IMR-90 (cell line): ENCODE measurements at regions not wholly inside any gene's neighbourhood (a gene's known extent, or its start where the extent isn't known, plus 50 kb on each side); places are given as distances from the start of the nearest gene placed in this dataset.

ENCODE experiments used
- ATAC-seq: fragments of 200-7000 bp; cut with Tn5 transposase; 2 replicates; pipeline ENCODE4 v1.9.1; 2020; ENCODE audit warnings: low read depth, mild to moderate bottlenecking, moderate library complexity
- BruUV-seq: library from RNA; stranded (reverse); fragments of 400-500 nt; replicated peaks from 2 replicates; lab custom pipeline; 2021; lab: Mats Ljungman, UMichigan
- CTCF ChIA-PET: fragments of 300-600 bp; formaldehyde crosslinking; extraction: SDS; loops from one replicate; lab custom pipeline; 2021; ENCODE audit warnings: antibody characterized with exemption; lab: Yijun Ruan, JAX
- POLR2A ChIA-PET: fragments of 300-600 bp; sonication (Branson Sonifier 250); formaldehyde crosslinking; loops from one replicate; lab custom pipeline; 2022; ENCODE audit warnings: antibody characterized with exemption; ENCODE audit not compliant: unreplicated experiment; lab: Charles Lee
- DNase-seq: peaks from one replicate; pipeline ENCODE4 v3.0.0; 2013
- H2AFZ ChIP-seq: replicated peaks from 2 replicates; pipeline ENCODE3; 2013; ENCODE audit warnings: low read length, mild to moderate bottlenecking; ENCODE audit not compliant: poor library complexity
- H2AK5ac ChIP-seq: 2 replicates; pipeline ENCODE4 v1.6.1; 2013; ENCODE audit warnings: low read depth, low read length, inconsistent platforms
- H2AK9ac ChIP-seq: replicated peaks from 2 replicates; pipeline ENCODE3; 2013; ENCODE audit warnings: mild to moderate bottlenecking, low read depth, low read length, moderate library complexity; ENCODE audit not compliant: poor library complexity
- H2BK120ac ChIP-seq: 2 replicates; pipeline ENCODE4 v1.6.1; 2013; ENCODE audit warnings: low read depth, low read length, inconsistent platforms
- H2BK15ac ChIP-seq: 3 replicates; pipeline ENCODE4 v1.6.1; 2013; ENCODE audit warnings: low read depth, low read length, inconsistent platforms
- H2BK20ac ChIP-seq: 2 replicates; pipeline ENCODE4 v1.6.1; 2013; ENCODE audit warnings: low read depth, mild to moderate bottlenecking, inconsistent platforms, low read length, moderate library complexity
- H2BK5ac ChIP-seq: 2 replicates; pipeline ENCODE4 v1.6.1; 2013; ENCODE audit warnings: mild to moderate bottlenecking, low read depth, low read length, inconsistent platforms; ENCODE audit not compliant: poor library complexity, severe bottlenecking
- H3K14ac ChIP-seq: replicated peaks from 2 replicates; pipeline ENCODE4 v1.6.1; 2013; ENCODE audit warnings: low read depth, low read length, inconsistent platforms
- H3K18ac ChIP-seq: 2 replicates; pipeline ENCODE4 v1.6.1; 2013; ENCODE audit warnings: low read depth, low read length, control low read depth
- H3K23ac ChIP-seq: 2 replicates; pipeline ENCODE4 v1.6.1; 2013; ENCODE audit warnings: low read depth, low read length, inconsistent platforms
- H3K27ac ChIP-seq: 2 replicates; pipeline ENCODE4 v1.5.1; 2013; ENCODE audit warnings: mild to moderate bottlenecking, control low read depth, low read length; ENCODE audit not compliant: insufficient read depth
- H3K27me3 ChIP-seq: 2 replicates; pipeline ENCODE4 v1.6.1; 2013; ENCODE audit warnings: low read length; ENCODE audit not compliant: control insufficient read depth, insufficient read depth
- H3K36me3 ChIP-seq: 2 replicates; pipeline ENCODE4 v1.6.1; 2013; ENCODE audit warnings: low read length, mixed read lengths; ENCODE audit not compliant: control insufficient read depth, insufficient read depth
- H3K4ac ChIP-seq: 2 replicates; pipeline ENCODE4 v1.6.1; 2013; ENCODE audit warnings: low read depth, low read length, inconsistent platforms
- H3K4me1 ChIP-seq: 2 replicates; pipeline ENCODE4 v1.6.1; 2013; ENCODE audit warnings: low read length, mixed read lengths; ENCODE audit not compliant: control insufficient read depth, insufficient read depth
- H3K4me2 ChIP-seq: 2 replicates; pipeline ENCODE4 v1.6.1; 2013; ENCODE audit warnings: low read depth, mild to moderate bottlenecking, control low read depth, low read length, moderate library complexity
- H3K4me3 ChIP-seq: 2 replicates; pipeline ENCODE4 v1.5.1; 2013; ENCODE audit warnings: low read depth, mild to moderate bottlenecking, control low read depth, low read length, moderate library complexity; ENCODE audit not compliant: insufficient read depth
- H3K56ac ChIP-seq: 2 replicates; pipeline ENCODE4 v1.6.1; 2013; ENCODE audit warnings: low read length, inconsistent platforms; ENCODE audit not compliant: insufficient read depth; ENCODE audit errors: extremely low read depth
- H3K79me1 ChIP-seq, 2 experiments: 2 replicates each; pipeline ENCODE4 v1.6.1; 2013; ENCODE audit warnings: low read length in 2 of 2, inconsistent platforms in 1 of 2, low read depth in 1 of 2
- H3K9ac ChIP-seq: 2 replicates; pipeline ENCODE4 v1.6.1; 2013; ENCODE audit warnings: low read depth, low read length, control low read depth
- H3K9me1 ChIP-seq: 2 replicates; pipeline ENCODE4 v1.6.1; 2013; ENCODE audit warnings: low read length, inconsistent platforms; ENCODE audit not compliant: insufficient read depth
- H3K9me3 ChIP-seq: 2 replicates; pipeline ENCODE4 v1.6.1; 2013; ENCODE audit warnings: low read length; ENCODE audit not compliant: control insufficient read depth, insufficient read depth
- H4K20me1 ChIP-seq: 2 replicates; pipeline ENCODE4 v1.6.1; 2013; ENCODE audit warnings: low read length, inconsistent platforms; ENCODE audit not compliant: insufficient read depth
- H4K5ac ChIP-seq: 2 replicates; pipeline ENCODE4 v1.6.1; 2013; ENCODE audit warnings: mild to moderate bottlenecking, low read depth, low read length, control low read depth
- H4K8ac ChIP-seq, 2 experiments: 2 replicates each; pipeline ENCODE4 v1.6.1; 2013; ENCODE audit warnings: low read depth in 2 of 2, low read length in 2 of 2, control low read depth in 1 of 2, inconsistent platforms in 1 of 2
- H4K91ac ChIP-seq: 2 replicates; pipeline ENCODE4 v1.6.1; 2013; ENCODE audit warnings: low read depth, low read length, inconsistent platforms; ENCODE audit not compliant: insufficient read depth
- BHLHE40 ChIP-seq: fragments of 150-350 bp; IDR thresholded peaks from 2 replicates; pipeline ENCODE4 v1.6.1; 2016; ENCODE audit warnings: mild to moderate bottlenecking, low read depth, low read length
- CEBPB ChIP-seq: IDR thresholded peaks from 2 replicates; pipeline ENCODE4 v1.6.1; 2012; ENCODE audit warnings: low read depth, low read length, improper control_type of control experiment
- CHD1 ChIP-seq: IDR thresholded peaks from 2 replicates; pipeline ENCODE4 v1.6.1; 2012; ENCODE audit warnings: low read depth, low read length, improper control_type of control experiment
- CTCF ChIP-seq: conservative IDR thresholded peaks from 2 replicates; pipeline ENCODE4 v1.5.1; 2012; ENCODE audit warnings: mild to moderate bottlenecking, low read depth, low read length, improper control_type of control experiment
- ELK1 ChIP-seq: fragments of 150-350 bp; IDR thresholded peaks from 2 replicates; pipeline ENCODE4 v1.6.1; 2016; ENCODE audit warnings: low read depth, mild to moderate bottlenecking, low read length, moderate library complexity, borderline replicate concordance
- FOS ChIP-seq: fragments of 150-350 bp; IDR thresholded peaks from 2 replicates; pipeline ENCODE4 v1.6.1; 2016; ENCODE audit warnings: low read depth, low read length
- MAFK ChIP-seq: IDR thresholded peaks from 2 replicates; pipeline ENCODE4 v1.6.1; 2012; ENCODE audit warnings: low read depth, low read length, improper control_type of control experiment
- MAZ ChIP-seq: IDR thresholded peaks from 2 replicates; pipeline ENCODE4 v1.6.1; 2012; ENCODE audit warnings: low read depth, mild to moderate bottlenecking, low read length, improper control_type of control experiment, moderate library complexity, borderline replicate concordance
- MXI1 ChIP-seq: IDR thresholded peaks from 2 replicates; pipeline ENCODE4 v1.6.1; 2012; ENCODE audit warnings: low read depth, mild to moderate bottlenecking, low read length, moderate library complexity, borderline replicate concordance
- NFE2L2 ChIP-seq: fragments of 150-350 bp; IDR thresholded peaks from 2 replicates; pipeline ENCODE4 v1.6.1; 2016; ENCODE audit warnings: low read depth, mild to moderate bottlenecking, low read length
- POLR2A ChIP-seq: IDR thresholded peaks from 2 replicates; pipeline ENCODE4 v1.6.1; 2012; ENCODE audit warnings: mild to moderate bottlenecking, low read depth, low read length
- RAD21 ChIP-seq: IDR thresholded peaks from 2 replicates; pipeline ENCODE4 v1.6.1; 2012; ENCODE audit warnings: low read length, improper control_type of control experiment
- RCOR1 ChIP-seq: IDR thresholded peaks from 2 replicates; pipeline ENCODE4 v1.6.1; 2012; ENCODE audit warnings: mild to moderate bottlenecking, low read length, improper control_type of control experiment; ENCODE audit not compliant: insufficient replicate concordance
- RFX5 ChIP-seq: IDR thresholded peaks from 2 replicates; pipeline ENCODE4 v1.8.0; 2012; ENCODE audit warnings: low read depth, mild to moderate bottlenecking, low read length, moderate library complexity
- SMC3 ChIP-seq: fragments of 150-350 bp; IDR thresholded peaks from 2 replicates; pipeline ENCODE4 v1.6.1; 2016; ENCODE audit warnings: low read depth, mild to moderate bottlenecking, antibody characterized with exemption, low read length, moderate library complexity
- USF2 ChIP-seq: fragments of 150-350 bp; IDR thresholded peaks from 2 replicates; pipeline ENCODE4 v1.6.1; 2017; ENCODE audit warnings: mild to moderate bottlenecking, antibody characterized with exemption, low read length, low read depth
- WGBS, 2 experiments: methylation state at CpG; one replicate each; pipeline versions ENCODE4 v1.1.5 to v1.1.7; 2013; ENCODE audit warnings: missing lambda C conversion rate in 2 of 2; ENCODE audit not compliant: insufficient read length in 1 of 2; ENCODE audit errors: extremely low coverage in 2 of 2; 5-methylcytosine and 5-hydroxymethylcytosine counted together
- dilution Hi-C: fragments of 300-500 bp; cut with HindIII; formaldehyde crosslinking; loops from one replicate; pipeline ENCODE4 v1.14.3; 2018; ENCODE audit warnings: low sequenced_read_pairs; ENCODE audit not compliant: unreplicated experiment
- in situ Hi-C: fragments of 300-500 bp; cut with MboI; formaldehyde crosslinking; loops from 3 replicates; pipeline ENCODE4 v1.14.3; 2019; ENCODE audit warnings: low sequenced_read_pairs, inconsistent platforms, mixed read lengths
- intact Hi-C: fragments of 100-400 bp; cut with micrococcal nuclease; formaldehyde crosslinking; loops from 2 replicates; pipeline ENCODE4 v1.10.0; 2022

GRCh38 chr2:19664646-19665045, 237.1 kb downstream of the TTC32 start:
- no peak for TF ChIP-seq NFE2L2
- TF ChIP-seq MXI1 = no peak
- TF ChIP-seq SMC3 = no peak
- no peak for TF ChIP-seq RFX5
- no peak for TF ChIP-seq MAZ
- no peak for TF ChIP-seq BHLHE40
- TF ChIP-seq ELK1 = no peak
- no peak for TF ChIP-seq RCOR1
- no peak for TF ChIP-seq FOS
- no peak for TF ChIP-seq POLR2A
- no peak for TF ChIP-seq MAFK
- no peak for TF ChIP-seq USF2
- TF ChIP-seq CHD1 = no peak
- no peak for TF ChIP-seq CEBPB
- no peak for TF ChIP-seq CTCF
- no peak for TF ChIP-seq RAD21
- Histone ChIP-seq H3K9me3 (no peaks in the 10 kb centered on the region), H3K23ac (no peak overlapping the region), H3K56ac (no peak overlapping the region), H4K91ac (no peak overlapping the region), H3K14ac (no peak overlapping the region), H3K4me1 (no peaks in the 10 kb centered on the region; the same call in 1 of the 2 replicates), H3K9ac (no peak overlapping the region), H4K8ac (no peak overlapping the region), H3K9me1 (no peaks in the 10 kb centered on the region), H2AFZ (no peak overlapping the region), H2BK15ac (no peak overlapping the region), H3K4me2 (no peak overlapping the region), H2AK5ac (no peak overlapping the region), H3K4ac (no peak overlapping the region), H3K36me3 (no peaks in the 10 kb centered on the region), H3K27ac (no peak overlapping the region), H3K18ac (no peak overlapping the region), H2BK20ac (no peak overlapping the region), H2AK9ac (no peak overlapping the region), H2BK120ac (no peak overlapping the region), H4K20me1 (no peaks in the 10 kb centered on the region), H3K27me3 (peaks cover 4% of the 10 kb centered on the region), H3K4me3 (no peak overlapping the region), H2BK5ac (no peak overlapping the region), H4K5ac (no peak overlapping the region), H3K79me1 (no peaks in the 10 kb centered on the region)
- DNase-seq (no peak), ATAC-seq (no peak)
- intact Hi-C loops = loop anchor here (10.0 kb wide), 1 partner anchor 1230 kb away; no protein-coding TSS in a partner anchor
- ChIA-PET CTCF (interaction anchor here (0.7 kb wide), 1 partner anchor 16 kb away, joined by 3 read pairs; no protein-coding TSS in a partner anchor), POLR2A (no interaction called here)
- dilution Hi-C loops = no loop called here
- WGBS, 2 experiments = 20% methylated on average over 1 of the region's 4 CpGs; no CpG with 5 or more reads in 1 of the 2 experiments
- no TSS peak for BruUV-seq
- in situ Hi-C loops = loop anchor here (25.0 kb wide), 1 partner anchor 1152 kb away; no protein-coding TSS in a partner anchor
